Right ventricle myocardium superior (tissue), 1 donor: ENCODE measurements at regions not wholly inside any gene's neighbourhood (a gene's known extent, or its start where the extent isn't known, plus 50 kb on each side); places are given as distances from the start of the nearest gene placed in this dataset.

Experiments
- ATAC-seq: fragments of 200-7000 bp; cut with Tn5 transposase; one replicate; pipeline ENCODE4 v1.9.1; 2020; ENCODE audit warnings: mild to moderate bottlenecking; ENCODE audit not compliant: poor library complexity
- DNase-seq: peaks from one replicate; pipeline ENCODE4 v3.0.0-alpha.2; 2020
- intact Hi-C: fragments of 100-400 bp; cut with DNase I; formaldehyde crosslinking; loops from one replicate; pipeline ENCODE4 v1.11.2; 2022
- donor health status: DM: no; HTN: yes; CAD: no; lungs with severe emphysema.

GRCh38 chr5:167303582-167303981, 987.9 kb upstream of the WWC1 start:
- no peak for DNase-seq
- intact Hi-C loops, result no loop called here
- no peak for ATAC-seq

GRCh38 chr5:167304834-167305469, 986.5 kb upstream of the WWC1 start:
- intact Hi-C loops, result no loop called here
- ATAC-seq (peak; percentile 92), DNase-seq (no peak)

GRCh38 chr5:167305591-167306213, 985.7 kb upstream of the WWC1 start:
- no peak for DNase-seq

DNA sequence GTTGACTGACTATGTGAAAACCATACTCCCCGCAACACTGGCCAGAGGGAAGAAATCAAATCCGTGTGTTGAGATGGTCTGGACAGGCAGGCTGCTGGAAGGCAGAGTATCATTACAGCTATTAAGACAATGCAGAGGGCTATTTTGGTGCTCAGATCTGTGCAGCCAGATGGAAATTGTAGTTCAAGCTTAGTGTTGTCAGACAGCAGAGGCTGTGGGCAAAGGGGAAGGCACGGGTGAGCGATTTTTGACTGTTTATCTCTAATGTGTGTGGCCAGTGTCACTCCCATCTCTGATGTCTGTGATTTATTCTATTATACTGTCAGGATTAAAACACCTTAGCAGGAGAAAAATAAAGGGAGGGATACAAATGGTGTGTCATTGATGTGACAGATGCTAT, 984.4 kb upstream of the WWC1 start:
- intact Hi-C loops, result no loop called here
- DNase-seq (no peak), ATAC-seq (no peak)

More at GRCh38 chr5:167305591-167306213, 985.7 kb upstream of the WWC1 start:
- intact Hi-C loops, result no loop called here
- no peak for ATAC-seq

DNA sequence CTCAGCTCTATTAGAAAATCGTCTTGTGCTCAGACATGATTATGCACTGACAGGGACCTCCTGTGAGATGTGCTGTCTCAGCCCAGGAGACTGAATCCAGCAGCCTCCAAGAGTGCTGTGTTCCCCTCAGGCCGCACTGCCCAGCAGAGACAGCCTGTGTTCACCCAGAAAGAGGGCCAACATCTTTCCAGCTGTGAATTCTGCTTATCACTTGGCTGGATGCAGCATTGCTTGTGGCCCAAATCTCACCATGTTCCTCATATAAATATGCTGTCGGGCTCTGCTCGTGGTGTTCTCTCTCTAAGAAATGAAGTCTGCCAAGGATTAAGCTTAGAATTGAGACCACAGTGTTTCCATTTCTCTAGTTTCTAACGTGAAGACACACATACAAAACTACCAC, 983.0 kb upstream of the WWC1 start:
- intact Hi-C loops, result no loop called here
- ATAC-seq (no peak), DNase-seq (no peak)

DNA sequence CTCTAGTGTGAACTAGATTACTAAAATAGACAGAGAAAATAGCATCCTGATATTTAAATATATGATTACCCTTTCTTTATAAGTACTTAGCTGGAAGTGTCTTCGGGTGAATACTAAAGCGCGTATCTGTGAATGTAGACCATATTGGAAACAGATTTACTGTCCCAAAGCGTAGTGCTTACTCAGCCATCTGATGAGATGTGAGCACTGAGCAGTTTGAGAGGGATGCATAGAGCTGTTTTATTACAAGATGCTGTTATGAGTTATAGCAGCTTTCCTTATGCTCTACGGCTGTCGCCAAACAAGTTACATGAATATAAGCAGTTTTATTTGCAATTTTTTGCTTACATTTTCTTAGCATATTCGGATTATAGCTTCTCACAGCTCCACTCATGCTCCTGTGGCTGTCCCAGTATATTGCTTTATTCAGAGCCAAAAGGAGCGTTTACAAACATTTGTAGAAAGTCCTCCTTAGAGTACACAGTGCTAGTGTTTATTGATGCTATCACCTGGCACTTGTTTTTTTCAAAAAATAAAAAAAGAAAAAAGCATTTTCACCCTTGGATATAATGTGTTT, 981.4 kb upstream of the WWC1 start:
- no peak for DNase-seq
- intact Hi-C loops, result no loop called here
- ATAC-seq, result no peak

DNA sequence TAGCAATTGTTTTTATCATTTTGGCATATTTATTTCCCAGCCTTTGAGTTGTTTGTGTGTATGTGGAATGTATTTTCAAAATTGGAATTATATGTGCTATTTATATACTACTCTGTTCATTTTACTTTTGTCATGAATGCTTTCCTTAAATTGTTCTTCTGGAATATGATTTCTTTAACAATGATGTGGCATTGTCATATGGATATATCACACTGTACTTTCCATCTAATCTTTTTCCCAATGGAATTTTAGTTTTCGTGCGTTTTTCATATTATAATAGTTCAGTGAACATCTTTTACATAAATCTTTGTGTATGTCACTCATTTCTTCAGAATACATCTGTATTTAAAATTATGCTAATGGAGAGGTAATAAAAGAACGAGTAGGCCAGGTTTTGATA, 980.1 kb upstream of the WWC1 start:
- ATAC-seq (no peak), DNase-seq (no peak)
- intact Hi-C loops, result no loop called here

DNA sequence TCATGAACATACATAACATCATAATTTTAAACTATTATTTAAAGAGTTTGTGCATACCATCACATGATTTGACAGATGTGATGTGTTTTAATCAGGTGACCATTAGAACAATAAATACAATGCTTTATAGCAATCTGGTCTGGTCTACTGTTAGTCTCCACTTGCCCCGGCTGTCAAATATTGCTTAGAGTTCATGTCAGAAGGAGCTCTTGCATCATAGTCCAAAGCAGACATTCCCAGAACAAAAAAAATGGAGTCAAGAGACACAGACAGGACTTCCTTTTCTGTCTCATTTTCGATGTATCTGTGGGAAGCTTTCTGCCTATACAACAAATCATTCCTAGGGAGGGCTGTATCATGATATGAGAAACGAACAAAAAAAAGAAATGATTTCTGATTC, 979.2 kb upstream of the WWC1 start:
- ATAC-seq, result no peak
- intact Hi-C loops, result no loop called here
- no peak for DNase-seq

DNA sequence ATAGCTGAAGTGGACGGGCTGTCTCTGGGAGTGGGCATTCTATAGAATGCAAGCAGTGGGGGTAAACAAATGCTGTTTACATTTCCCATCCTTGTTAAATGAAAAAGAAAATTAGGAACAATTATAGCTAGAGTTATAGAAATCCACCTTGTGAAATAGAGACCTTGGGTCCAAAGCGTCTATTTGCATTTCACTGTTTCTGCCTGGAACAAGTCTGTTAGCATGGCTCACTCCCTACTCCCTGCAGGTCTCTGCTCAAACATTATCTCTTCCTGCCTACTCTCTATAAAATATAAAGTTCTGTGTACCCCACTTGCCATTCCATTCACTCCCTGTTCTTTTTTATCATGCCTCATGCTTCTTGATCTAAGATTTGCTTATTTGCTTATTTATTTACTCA, 975.7 kb upstream of the WWC1 start:
- ATAC-seq, result no peak
- DNase-seq, result no peak
- intact Hi-C loops, result no loop called here

DNA sequence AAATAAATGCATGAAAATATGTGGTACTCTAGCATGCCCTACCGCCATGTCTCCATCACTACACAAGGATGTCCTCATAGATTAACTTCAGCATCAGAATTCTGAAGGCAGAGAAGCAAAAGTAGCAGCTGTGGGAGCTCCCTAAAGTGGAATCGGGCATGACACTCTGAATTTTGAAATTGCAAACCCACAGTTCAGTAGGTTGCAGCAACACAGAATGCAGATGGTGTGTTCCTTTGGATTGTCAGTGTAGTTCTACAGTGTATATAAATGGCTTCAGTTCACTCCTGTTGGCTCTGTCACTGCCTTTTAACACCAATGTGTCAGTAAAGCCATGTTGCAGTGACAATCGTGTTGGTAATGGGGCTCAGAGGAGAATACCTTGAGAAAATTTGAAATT, 973.6 kb upstream of the WWC1 start:
- DNase-seq (no peak), ATAC-seq (no peak)
- intact Hi-C loops, result no loop called here

GRCh38 chr5:167319243-167319642, 972.2 kb upstream of the WWC1 start:
- ATAC-seq (no peak), DNase-seq (no peak)
- intact Hi-C loops, result no loop called here

DNA sequence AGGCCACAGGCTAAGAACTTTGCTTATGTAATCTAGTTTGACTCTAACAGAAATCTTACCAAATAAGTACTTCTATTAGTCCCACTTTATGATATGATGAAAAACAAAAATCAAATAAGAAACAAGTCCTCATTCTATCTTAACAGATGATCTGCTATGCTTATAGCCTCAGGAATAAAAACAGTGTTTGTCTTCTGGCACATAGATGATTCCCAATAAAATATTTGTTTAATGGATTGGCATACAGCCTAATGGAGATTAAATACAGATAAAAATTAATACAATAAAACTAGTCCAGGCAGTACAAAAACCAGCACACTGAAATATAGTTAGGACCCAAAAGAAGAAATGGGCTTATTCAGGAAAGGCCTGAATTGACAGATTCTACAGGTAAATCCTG, 971.4 kb upstream of the WWC1 start:
- intact Hi-C loops, result no loop called here
- no peak for DNase-seq

GRCh38 chr5:167332309-167332708, 959.1 kb upstream of the WWC1 start:
- no peak for DNase-seq
- intact Hi-C loops, result no loop called here
- ATAC-seq, result no peak

More for the DNA sequence above, 971.4 kb upstream of the WWC1 start:
- no peak for ATAC-seq

- DNase-seq, result no peak
- intact Hi-C loops, result no loop called here
- no peak for ATAC-seq
Measured at GRCh38 chr5:167336161-167336560, 955.3 kb upstream of the WWC1 start.

DNA sequence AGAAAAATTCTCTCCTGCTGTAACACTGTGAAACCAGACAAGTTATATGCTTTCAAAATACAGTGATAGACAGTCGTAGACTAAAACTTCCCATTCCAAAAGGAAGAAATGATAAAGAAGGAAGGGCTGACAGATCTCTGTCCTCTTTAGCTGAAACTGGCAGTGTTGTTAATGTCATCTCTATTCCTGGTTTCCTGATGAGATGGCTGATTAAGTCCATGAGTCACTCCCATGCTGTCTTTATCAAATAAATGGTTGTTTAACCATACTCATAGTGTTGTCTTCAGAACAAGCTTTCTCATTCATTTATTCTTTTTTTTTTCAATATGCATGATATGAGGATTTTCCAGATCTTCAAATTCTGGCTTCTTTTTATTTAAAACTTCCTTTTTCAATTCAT, 952.2 kb upstream of the WWC1 start:
- ATAC-seq (no peak), DNase-seq (no peak)
- intact Hi-C loops, result no loop called here

GRCh38 chr5:167346461-167346860, 945.0 kb upstream of the WWC1 start:
- no peak for ATAC-seq
- intact Hi-C loops, result no loop called here
- DNase-seq, result no peak

DNA sequence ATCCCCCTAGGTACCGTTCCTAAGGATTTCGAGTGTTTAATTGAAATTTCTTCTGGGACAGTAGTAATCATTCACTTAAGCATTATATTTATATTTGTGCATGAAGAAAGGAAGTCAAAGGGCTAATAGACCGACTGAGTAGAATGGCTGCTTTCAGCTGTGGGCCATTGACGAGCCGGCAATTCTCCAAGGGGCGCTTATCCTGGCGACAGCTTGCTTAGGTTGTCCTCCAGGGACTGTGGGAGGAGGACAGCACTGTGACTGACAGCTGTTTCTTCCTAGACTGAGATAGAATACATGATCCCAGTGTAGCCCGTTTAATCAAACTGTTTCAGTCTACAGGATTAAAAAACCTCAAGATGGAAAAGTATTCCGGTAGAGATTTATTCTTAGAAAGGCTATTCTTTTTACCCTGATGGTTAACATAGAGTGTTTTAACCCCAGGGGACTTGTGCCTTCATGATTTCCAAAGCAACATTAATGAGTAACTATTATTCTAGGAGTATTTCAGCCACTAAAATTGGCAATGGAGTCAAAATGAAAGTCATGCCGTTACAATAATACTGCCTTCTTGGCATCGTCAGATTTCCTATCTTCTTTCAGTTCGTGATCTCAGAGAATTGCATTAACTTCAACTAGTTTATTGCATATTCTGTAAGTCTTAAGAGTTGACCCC, 943.1 kb upstream of the WWC1 start:
- ATAC-seq (no peak), DNase-seq (no peak)
- intact Hi-C loops, result no loop called here

DNA sequence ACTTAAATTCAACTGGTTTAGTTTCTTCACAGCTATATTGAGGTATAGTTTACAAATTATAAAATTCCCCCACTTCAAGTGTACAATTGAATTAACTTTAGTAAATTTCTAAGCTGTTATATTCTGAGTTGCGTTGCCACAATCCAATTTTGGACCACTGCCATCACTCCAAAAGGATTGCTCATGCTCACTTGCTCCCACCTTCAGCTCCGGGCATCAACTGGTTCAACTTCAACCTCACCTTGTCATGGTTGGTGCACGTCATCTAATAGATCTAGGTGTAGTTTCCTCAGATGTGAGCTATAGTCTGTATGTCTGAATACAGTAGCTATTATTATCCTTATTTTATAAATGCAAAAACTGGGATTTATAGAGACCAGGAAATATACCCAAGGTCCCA, 942.5 kb upstream of the WWC1 start:
- ATAC-seq, result no peak
- DNase-seq, result no peak
- intact Hi-C loops, result no loop called here

- ATAC-seq, result no peak
- intact Hi-C loops, result no loop called here
- no peak for DNase-seq
Measured at GRCh38 chr5:167351316-167351715, 940.1 kb upstream of the WWC1 start.

DNA sequence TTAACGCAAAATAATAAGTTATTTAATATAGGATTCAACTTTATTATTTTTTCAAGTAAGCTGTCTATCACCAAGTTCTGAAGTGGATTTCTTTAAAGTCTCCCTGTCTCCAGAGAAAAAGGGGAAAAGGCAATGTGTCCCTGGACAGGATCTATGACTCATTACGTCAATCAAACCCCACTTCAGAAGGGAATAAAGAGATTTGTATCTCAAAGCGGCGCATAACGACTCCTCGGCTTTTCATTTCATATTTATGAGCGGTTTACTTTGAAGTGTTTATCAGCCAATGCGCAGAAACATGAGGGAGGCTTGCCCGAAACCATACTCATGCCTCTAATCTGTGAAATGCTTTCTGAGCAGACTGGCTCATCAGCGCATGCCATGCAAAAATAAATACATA, 938.6 kb upstream of the WWC1 start:
- intact Hi-C loops, result no loop called here
- DNase-seq (no peak), ATAC-seq (no peak)
